HL-60 (cell line): ENCODE measurements at regions not wholly inside any gene's neighbourhood (a gene's known extent, or its start where the extent isn't known, plus 50 kb on each side); places are given as distances from the start of the nearest gene placed in this dataset.

Experiments used
- DNase-seq, 2 experiments: peaks; one replicate each; pipeline ENCODE4 v3.0.0-alpha.2; 2010 to 2020; ENCODE audit warnings: low read depth in 1 of 2, low spot score in 1 of 2
- H3K27ac ChIP-seq: fragments of 250-450 bp; sonication (Bioruptor Pico); replicated peaks from 2 replicates; pipeline ENCODE4 v1.5.1; 2020; ENCODE audit warnings: mild to moderate bottlenecking, moderate library complexity
- H3K27me3 ChIP-seq: fragments of 250-450 bp; sonication (Bioruptor Pico); 2 replicates; pipeline ENCODE4 v1.5.1; 2021; ENCODE audit warnings: mild to moderate bottlenecking, moderate library complexity; ENCODE audit not compliant: insufficient read depth, poor library complexity, severe bottlenecking
- H3K4me3 ChIP-seq: replicated peaks from 2 replicates; pipeline ENCODE4 v1.5.1; 2011; ENCODE audit warnings: mild to moderate bottlenecking, control low read depth, low read length; ENCODE audit not compliant: insufficient read depth
- GABPA ChIP-seq: IDR thresholded peaks from 2 replicates; pipeline ENCODE4 v1.6.1; 2012; ENCODE audit warnings: low read depth
- POLR2AphosphoS5 ChIP-seq: IDR thresholded peaks from 2 replicates; pipeline ENCODE4 v1.6.1; 2012; ENCODE audit warnings: low read depth
- SPI1 ChIP-seq: IDR thresholded peaks from 2 replicates; pipeline ENCODE4 v1.6.1; 2012; ENCODE audit warnings: low read depth, mild to moderate bottlenecking, borderline replicate concordance
- TF ChIP-seq, protein P1 (sequence below): IDR thresholded peaks from one replicate; pipeline ENCODE4 v1.5.1; 2011; ENCODE audit warnings: low read length, control low read depth, inconsistent platforms; ENCODE audit not compliant: insufficient read depth
- TF ChIP-seq, protein P2 (sequence below): IDR thresholded peaks from 2 replicates; pipeline ENCODE4 v1.6.1; 2012; ENCODE audit warnings: low read depth; ENCODE audit not compliant: insufficient replicate concordance

DNA sequence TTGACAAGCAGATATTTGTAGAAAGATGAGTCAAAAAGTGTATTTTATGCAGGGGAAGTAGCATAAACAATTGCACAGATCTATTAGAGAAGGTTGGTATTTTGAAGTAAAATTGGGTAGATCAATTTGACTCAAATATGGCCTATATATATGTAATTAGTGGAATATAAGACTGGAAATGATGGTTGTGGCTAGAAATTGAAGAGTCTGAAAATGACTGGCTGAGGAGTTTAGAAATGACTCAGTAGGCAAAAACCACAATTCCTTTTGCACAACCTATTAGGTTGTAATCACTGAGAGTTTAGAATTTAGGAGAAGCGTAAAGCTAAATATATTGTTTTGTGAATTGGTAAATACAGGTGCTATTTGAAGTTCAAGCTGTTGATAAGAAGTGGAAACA, 622.6 kb upstream of the PCDH20 start:
- DNase-seq: no peak
- no peak overlapping the region for H3K4me3 ChIP-seq
- TF ChIP-seq SPI1: no peak
- TF ChIP-seq POLR2AphosphoS5: no peak
- TF ChIP-seq, protein P1, sequence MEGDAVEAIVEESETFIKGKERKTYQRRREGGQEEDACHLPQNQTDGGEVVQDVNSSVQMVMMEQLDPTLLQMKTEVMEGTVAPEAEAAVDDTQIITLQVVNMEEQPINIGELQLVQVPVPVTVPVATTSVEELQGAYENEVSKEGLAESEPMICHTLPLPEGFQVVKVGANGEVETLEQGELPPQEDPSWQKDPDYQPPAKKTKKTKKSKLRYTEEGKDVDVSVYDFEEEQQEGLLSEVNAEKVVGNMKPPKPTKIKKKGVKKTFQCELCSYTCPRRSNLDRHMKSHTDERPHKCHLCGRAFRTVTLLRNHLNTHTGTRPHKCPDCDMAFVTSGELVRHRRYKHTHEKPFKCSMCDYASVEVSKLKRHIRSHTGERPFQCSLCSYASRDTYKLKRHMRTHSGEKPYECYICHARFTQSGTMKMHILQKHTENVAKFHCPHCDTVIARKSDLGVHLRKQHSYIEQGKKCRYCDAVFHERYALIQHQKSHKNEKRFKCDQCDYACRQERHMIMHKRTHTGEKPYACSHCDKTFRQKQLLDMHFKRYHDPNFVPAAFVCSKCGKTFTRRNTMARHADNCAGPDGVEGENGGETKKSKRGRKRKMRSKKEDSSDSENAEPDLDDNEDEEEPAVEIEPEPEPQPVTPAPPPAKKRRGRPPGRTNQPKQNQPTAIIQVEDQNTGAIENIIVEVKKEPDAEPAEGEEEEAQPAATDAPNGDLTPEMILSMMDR: no peak
- no peak overlapping the region for H3K27ac ChIP-seq
- no peaks in the 10 kb centered on the region for H3K27me3 ChIP-seq

DNA sequence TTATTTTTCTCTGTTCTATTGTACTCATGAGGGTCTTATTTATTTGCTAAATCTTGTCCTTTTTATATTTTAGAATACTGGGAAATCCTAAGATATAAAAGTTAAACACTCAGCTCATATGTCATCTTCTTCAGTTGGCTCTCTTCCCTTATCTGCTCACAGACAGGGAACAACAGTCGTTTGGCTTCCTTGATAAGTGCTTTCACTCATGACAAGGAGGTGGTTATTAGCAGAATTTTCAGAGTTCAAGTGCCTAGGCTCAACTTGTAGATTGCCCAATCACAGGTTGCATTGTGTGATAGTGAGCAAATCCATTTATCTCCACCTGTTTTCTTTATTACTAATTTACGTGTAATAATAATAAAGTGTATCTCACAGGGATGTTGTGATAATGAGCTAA, 620.3 kb upstream of the PCDH20 start:
- H3K27me3 ChIP-seq: peaks cover 2% of the 10 kb centered on the region
- TF ChIP-seq, protein P1: no peak
- TF ChIP-seq GABPA (no peak), POLR2AphosphoS5 (no peak), SPI1 (no peak)
- TF ChIP-seq, protein P2, sequence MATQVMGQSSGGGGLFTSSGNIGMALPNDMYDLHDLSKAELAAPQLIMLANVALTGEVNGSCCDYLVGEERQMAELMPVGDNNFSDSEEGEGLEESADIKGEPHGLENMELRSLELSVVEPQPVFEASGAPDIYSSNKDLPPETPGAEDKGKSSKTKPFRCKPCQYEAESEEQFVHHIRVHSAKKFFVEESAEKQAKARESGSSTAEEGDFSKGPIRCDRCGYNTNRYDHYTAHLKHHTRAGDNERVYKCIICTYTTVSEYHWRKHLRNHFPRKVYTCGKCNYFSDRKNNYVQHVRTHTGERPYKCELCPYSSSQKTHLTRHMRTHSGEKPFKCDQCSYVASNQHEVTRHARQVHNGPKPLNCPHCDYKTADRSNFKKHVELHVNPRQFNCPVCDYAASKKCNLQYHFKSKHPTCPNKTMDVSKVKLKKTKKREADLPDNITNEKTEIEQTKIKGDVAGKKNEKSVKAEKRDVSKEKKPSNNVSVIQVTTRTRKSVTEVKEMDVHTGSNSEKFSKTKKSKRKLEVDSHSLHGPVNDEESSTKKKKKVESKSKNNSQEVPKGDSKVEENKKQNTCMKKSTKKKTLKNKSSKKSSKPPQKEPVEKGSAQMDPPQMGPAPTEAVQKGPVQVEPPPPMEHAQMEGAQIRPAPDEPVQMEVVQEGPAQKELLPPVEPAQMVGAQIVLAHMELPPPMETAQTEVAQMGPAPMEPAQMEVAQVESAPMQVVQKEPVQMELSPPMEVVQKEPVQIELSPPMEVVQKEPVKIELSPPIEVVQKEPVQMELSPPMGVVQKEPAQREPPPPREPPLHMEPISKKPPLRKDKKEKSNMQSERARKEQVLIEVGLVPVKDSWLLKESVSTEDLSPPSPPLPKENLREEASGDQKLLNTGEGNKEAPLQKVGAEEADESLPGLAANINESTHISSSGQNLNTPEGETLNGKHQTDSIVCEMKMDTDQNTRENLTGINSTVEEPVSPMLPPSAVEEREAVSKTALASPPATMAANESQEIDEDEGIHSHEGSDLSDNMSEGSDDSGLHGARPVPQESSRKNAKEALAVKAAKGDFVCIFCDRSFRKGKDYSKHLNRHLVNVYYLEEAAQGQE: no peak
- H3K27ac ChIP-seq: no peak overlapping the region
- no peak overlapping the region for H3K4me3 ChIP-seq
- DNase-seq: no peak

DNA sequence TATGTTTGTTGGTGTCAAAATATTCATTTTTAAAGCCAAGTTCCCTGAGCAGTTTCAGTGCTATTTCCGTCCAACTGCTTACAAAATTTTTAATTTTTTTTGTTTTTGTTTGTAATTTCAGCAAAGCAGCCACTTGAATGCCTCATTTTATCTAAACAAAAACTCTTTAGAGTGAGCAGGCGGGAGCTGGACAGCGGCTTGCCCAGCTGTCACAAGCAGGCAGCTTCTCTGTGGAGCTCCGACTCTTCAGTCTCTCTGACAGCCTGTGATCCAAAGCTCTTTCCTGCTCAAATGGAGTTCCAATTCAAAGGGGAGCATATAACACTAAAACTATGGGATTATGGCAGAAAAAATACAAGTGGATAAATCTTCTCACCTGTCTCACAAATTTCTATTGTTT, 618.3 kb upstream of the PCDH20 start:
- Histone ChIP-seq H3K27ac (no peak overlapping the region), H3K4me3 (no peak overlapping the region), H3K27me3 (peaks cover 3% of the 10 kb centered on the region)
- TF ChIP-seq, protein P1: no peak
- TF ChIP-seq, protein P2: no peak
- no peak for TF ChIP-seq POLR2AphosphoS5
- no peak for TF ChIP-seq SPI1
- no peak for TF ChIP-seq GABPA
- no peak for DNase-seq

DNA sequence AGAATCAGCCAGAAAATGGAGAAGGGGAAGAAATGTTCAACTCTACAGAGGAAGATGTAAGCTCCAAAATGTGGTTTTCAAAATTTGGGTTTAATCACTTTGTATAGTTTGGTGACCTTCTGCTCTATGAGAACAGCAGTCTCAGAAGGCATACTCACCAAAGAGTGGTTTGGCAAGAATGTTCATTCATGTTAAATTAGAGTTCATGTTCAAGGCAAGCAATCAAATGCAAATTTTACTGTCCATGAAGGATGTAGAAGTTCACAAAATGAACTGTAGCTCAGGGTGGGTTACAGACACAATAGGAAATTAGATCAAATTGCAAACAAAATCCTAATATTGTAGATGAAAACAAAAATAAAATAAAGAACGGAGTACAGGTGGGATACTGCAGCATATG, 606.7 kb upstream of the PCDH20 start:
- Histone ChIP-seq H3K27ac (no peak overlapping the region), H3K4me3 (no peak overlapping the region), H3K27me3 (no peaks in the 10 kb centered on the region)
- no peak for DNase-seq
- TF ChIP-seq POLR2AphosphoS5 (no peak), SPI1 (no peak), GABPA (no peak)
- TF ChIP-seq, protein P2: no peak
- TF ChIP-seq, protein P1: no peak
